Panc1 (cell line): ENCODE measurements at regions not wholly inside any gene's neighbourhood (a gene's known extent, or its start where the extent isn't known, plus 50 kb on each side); places are given as distances from the start of the nearest gene placed in this dataset.
A peak's percentile ranks its signal among the peaks of the same experiment; 100 is the strongest.

Source experiments
- ATAC-seq: fragments of 200-7000 bp; cut with Tn5 transposase; 2 replicates; pipeline ENCODE4 v1.9.1; 2020; ENCODE audit warnings: mild to moderate bottlenecking, moderate library complexity
- BruUV-seq: library from RNA; stranded (reverse); fragments of 400-500 nt; replicated peaks from 2 replicates; lab custom pipeline; 2021; lab: Mats Ljungman, UMichigan
- CTCF ChIA-PET: fragments of 300-600 bp; sonication (Branson Sonifier 250); formaldehyde crosslinking; loops from one replicate; lab custom pipeline; 2022; ENCODE audit warnings: antibody characterized with exemption; lab: Charles Lee
- POLR2A ChIA-PET: fragments of 300-600 bp; sonication (Branson Sonifier 250); formaldehyde crosslinking; loops from one replicate; lab custom pipeline; 2022; ENCODE audit warnings: antibody characterized with exemption; lab: Charles Lee
- DNase-seq: peaks from one replicate; pipeline ENCODE4 v3.0.0-alpha.2; 2010; ENCODE audit warnings: low read depth, low spot score
- H3K27ac ChIP-seq: 2 replicates; pipeline ENCODE4 v1.5.1; 2011; ENCODE audit warnings: mild to moderate bottlenecking, low read length, inconsistent platforms
- H3K27me3 ChIP-seq: fragments of 200-500 bp; sonication (Bioruptor generic); 2 replicates; pipeline ENCODE4 v1.6.0; 2014; ENCODE audit warnings: low read length, inconsistent platforms; ENCODE audit not compliant: control insufficient read depth, insufficient read depth
- H3K36me3 ChIP-seq: fragments of 200-500 bp; sonication (Bioruptor generic); 2 replicates; pipeline ENCODE4 v1.5.1; 2014; ENCODE audit warnings: inconsistent platforms, mild to moderate bottlenecking, low read length, moderate library complexity; ENCODE audit not compliant: control insufficient read depth, insufficient read depth
- H3K4me1 ChIP-seq: 2 replicates; pipeline ENCODE4 v1.5.1; 2011; ENCODE audit warnings: inconsistent platforms, mild to moderate bottlenecking, low read length, moderate library complexity; ENCODE audit not compliant: control insufficient read depth, insufficient read depth
- H3K4me3 ChIP-seq, 2 experiments: 2 replicates each; pipeline ENCODE4 v1.5.1; 2011 to 2012; ENCODE audit warnings: low read depth in 2 of 2, low read length in 2 of 2, mild to moderate bottlenecking in 2 of 2, inconsistent platforms in 1 of 2, moderate library complexity in 1 of 2
- H3K9me3 ChIP-seq: fragments of 200-500 bp; sonication (Bioruptor generic); 2 replicates; pipeline ENCODE4 v1.5.1; 2014; ENCODE audit warnings: low read depth, mild to moderate bottlenecking, inconsistent platforms, low read length, moderate library complexity; ENCODE audit not compliant: control insufficient read depth, insufficient read depth
- CTCF ChIP-seq: fragments of 450-650 bp; IDR thresholded peaks from 2 replicates; pipeline ENCODE4 v1.5.1; 2017; ENCODE audit warnings: mild to moderate bottlenecking
- POLR2AphosphoS5 ChIP-seq: IDR thresholded peaks from 2 replicates; pipeline ENCODE4 v1.6.1; 2012; ENCODE audit warnings: mild to moderate bottlenecking, low read depth, low read length, moderate library complexity
- SIN3A ChIP-seq: IDR thresholded peaks from 2 replicates; pipeline ENCODE4 v1.6.1; 2012; ENCODE audit warnings: low read depth, mild to moderate bottlenecking, low read length, moderate library complexity, borderline replicate concordance; ENCODE audit not compliant: insufficient read depth
- TCF7L2 ChIP-seq: IDR thresholded peaks from 2 replicates; pipeline ENCODE4 v1.6.1; 2011; ENCODE audit warnings: mild to moderate bottlenecking, low read depth, low read length, inconsistent platforms
- in situ Hi-C: cut with HindIII; loops from 2 replicates; pipeline ENCODE4 v1.10.0; 2016; ENCODE audit warnings: low sequenced_read_pairs, low pct_unique_long_range_greater_than_20kb
- intact Hi-C: fragments of 100-400 bp; cut with micrococcal nuclease; formaldehyde crosslinking; loops from one replicate; pipeline ENCODE4 v1.10.0; 2022; ENCODE audit not compliant: unreplicated experiment
- TF ChIP-seq, protein P1 (sequence below), 2 experiments: IDR thresholded peaks; 2 replicates each; pipeline ENCODE4 v1.6.1; 2011 to 2012; ENCODE audit warnings: low read depth in 2 of 2, control low read depth in 1 of 2, low read length in 1 of 2, mild to moderate bottlenecking in 1 of 2, moderate library complexity in 1 of 2; ENCODE audit not compliant: insufficient read depth in 1 of 2

DNA sequence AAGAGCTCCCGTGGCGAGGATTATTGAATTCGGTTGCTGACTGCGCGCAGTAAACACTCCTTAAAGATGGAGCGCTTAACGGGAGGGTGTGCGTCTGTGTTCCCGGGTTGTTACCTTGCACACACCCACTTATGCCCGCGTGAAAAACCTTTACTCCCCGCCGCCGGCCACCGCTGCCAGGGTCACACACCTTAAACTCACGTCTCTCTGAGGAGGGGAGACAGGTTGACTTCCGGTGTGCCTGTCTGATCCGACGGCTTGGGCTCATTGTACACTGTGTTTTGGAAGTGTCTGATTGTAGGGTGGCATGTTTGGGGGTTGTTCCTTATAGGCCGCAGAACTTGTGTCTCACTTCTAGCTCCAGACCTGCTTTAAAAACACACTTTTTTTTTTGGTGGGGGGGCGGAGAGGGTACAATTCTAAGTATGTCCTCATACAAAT is 66.8 kb downstream of the KPNA2 start:
- in situ Hi-C loops: no loop called here
- TF ChIP-seq CTCF: no peak
- TF ChIP-seq TCF7L2: no peak
- TF ChIP-seq POLR2AphosphoS5: no peak
- TF ChIP-seq, protein P1, sequence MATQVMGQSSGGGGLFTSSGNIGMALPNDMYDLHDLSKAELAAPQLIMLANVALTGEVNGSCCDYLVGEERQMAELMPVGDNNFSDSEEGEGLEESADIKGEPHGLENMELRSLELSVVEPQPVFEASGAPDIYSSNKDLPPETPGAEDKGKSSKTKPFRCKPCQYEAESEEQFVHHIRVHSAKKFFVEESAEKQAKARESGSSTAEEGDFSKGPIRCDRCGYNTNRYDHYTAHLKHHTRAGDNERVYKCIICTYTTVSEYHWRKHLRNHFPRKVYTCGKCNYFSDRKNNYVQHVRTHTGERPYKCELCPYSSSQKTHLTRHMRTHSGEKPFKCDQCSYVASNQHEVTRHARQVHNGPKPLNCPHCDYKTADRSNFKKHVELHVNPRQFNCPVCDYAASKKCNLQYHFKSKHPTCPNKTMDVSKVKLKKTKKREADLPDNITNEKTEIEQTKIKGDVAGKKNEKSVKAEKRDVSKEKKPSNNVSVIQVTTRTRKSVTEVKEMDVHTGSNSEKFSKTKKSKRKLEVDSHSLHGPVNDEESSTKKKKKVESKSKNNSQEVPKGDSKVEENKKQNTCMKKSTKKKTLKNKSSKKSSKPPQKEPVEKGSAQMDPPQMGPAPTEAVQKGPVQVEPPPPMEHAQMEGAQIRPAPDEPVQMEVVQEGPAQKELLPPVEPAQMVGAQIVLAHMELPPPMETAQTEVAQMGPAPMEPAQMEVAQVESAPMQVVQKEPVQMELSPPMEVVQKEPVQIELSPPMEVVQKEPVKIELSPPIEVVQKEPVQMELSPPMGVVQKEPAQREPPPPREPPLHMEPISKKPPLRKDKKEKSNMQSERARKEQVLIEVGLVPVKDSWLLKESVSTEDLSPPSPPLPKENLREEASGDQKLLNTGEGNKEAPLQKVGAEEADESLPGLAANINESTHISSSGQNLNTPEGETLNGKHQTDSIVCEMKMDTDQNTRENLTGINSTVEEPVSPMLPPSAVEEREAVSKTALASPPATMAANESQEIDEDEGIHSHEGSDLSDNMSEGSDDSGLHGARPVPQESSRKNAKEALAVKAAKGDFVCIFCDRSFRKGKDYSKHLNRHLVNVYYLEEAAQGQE (IDR thresholded peaks at IDR 0.05; ENCODE audit: insufficient read depth in 1 of 2, low read depth in 2 of 2, low read length in 1 of 2): no peak
- no peak for TF ChIP-seq SIN3A
- no peaks in the 10 kb centered on the region for H3K36me3 ChIP-seq
- H3K27ac ChIP-seq: peak overlapping the region; percentile 35; the same call in 1 of the 2 replicates
- H3K27me3 ChIP-seq: no peaks in the 10 kb centered on the region
- POLR2A ChIA-PET: no interaction called here
- H3K4me3 ChIP-seq: peak overlapping the region; percentile 64 to 73
- intact Hi-C loops: no loop called here
- ATAC-seq: peak; percentile 24
- H3K4me1 ChIP-seq: peaks cover 7% of the 10 kb centered on the region; the same call in 1 of the 2 replicates
- CTCF ChIA-PET: no interaction called here
- BruUV-seq: no TSS peak
- no peaks in the 10 kb centered on the region for H3K9me3 ChIP-seq
- no peak for DNase-seq

DNA sequence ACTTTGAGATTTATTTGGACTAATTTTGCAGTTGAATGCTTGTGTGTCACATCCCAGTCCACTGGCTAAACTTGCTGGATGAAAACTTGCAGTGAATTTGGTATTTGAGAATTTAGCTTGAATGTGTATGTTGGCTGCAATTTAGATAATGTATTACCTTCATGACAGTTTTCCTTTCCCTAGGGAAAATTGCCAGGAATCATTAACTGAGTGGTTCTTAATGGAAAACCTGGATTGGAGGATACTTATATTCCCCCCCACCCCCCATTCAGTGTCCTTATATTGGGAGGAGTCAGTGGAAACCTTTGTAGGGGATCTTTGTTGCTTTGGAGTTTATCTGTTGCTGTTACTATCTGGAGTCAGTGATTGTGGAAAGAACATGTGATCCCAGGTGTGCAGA is 67.6 kb downstream of the KPNA2 start:
- peaks cover 7% of the 10 kb centered on the region; the same call in 1 of the 2 replicates for H3K4me1 ChIP-seq
- in situ Hi-C loops (no loop called here), intact Hi-C loops (no loop called here)
- peak overlapping the region; percentile 7 to 73; a peak in 2 of 4 replicates for H3K4me3 ChIP-seq
- ChIA-PET CTCF (no interaction called here), POLR2A (no interaction called here)
- no peaks in the 10 kb centered on the region for H3K9me3 ChIP-seq
- no peak overlapping the region for H3K27ac ChIP-seq
- TF ChIP-seq SIN3A (no peak), TCF7L2 (no peak), POLR2AphosphoS5 (no peak), CTCF (no peak)
- TF ChIP-seq, protein P1 (IDR thresholded peaks at IDR 0.05; ENCODE audit: insufficient read depth in 1 of 2, low read depth in 2 of 2, low read length in 1 of 2): no peak
- no peak for DNase-seq
- H3K27me3 ChIP-seq: no peaks in the 10 kb centered on the region
- no peak for ATAC-seq
- H3K36me3 ChIP-seq: no peaks in the 10 kb centered on the region
- no TSS peak for BruUV-seq
